ENCODE measurements at regions not wholly inside any gene's neighbourhood (a gene's known extent, or its start where the extent isn't known, plus 50 kb on each side); places are given as distances from the start of the nearest gene placed in this dataset.

GRCh38 chr7:45509222-45509621, 64.9 kb upstream of the ADCY1 start:
- no peak for DNase-seq (ENCODE audit: low read depth in 2 of 3, low spot score in 1 of 3)

GRCh38 chr7:45511721-45512597, 62.2 kb upstream of the ADCY1 start:
- no peak for DNase-seq (ENCODE audit: low read depth in 2 of 3, low spot score in 1 of 3)

GRCh38 chr7:45514944-45515343, 59.2 kb upstream of the ADCY1 start:
- DNase-seq (ENCODE audit: low read depth in 2 of 3, low spot score in 1 of 3): no peak

DNA sequence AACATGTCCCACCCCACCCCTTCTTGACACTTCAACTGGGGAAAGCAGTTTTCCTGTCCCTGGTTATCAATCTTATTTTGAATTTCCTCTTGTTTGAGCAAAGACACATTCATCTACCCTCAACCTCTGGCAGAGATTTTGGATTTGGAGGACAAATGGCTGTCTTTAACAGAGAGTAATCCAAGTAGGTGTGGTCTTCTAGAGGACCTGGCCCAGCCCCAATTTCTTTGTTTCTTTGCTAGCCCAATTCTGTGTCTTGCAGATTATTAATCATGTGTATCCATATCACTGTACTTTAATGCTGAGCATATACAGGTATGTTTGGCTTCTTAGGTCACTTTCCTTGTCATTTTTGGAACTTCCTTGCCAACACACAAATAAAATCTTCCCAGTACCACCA, 58.8 kb upstream of the ADCY1 start:
- no peak for DNase-seq (ENCODE audit: low read depth in 2 of 3, low spot score in 1 of 3)

All from stimulated activated CD4-positive, alpha-beta T cell treated with anti-CD3 and anti-CD28 coated beads, Interleukin-12 subunit alpha, Interleukin-12 subunit beta, amount 100 ng/mL, for 48 hours (primary cell).